ENCODE measurements at regions not wholly inside any gene's neighbourhood (a gene's known extent, or its start where the extent isn't known, plus 50 kb on each side); places are given as distances from the start of the nearest gene placed in this dataset.
"Not testable (repeated sequence)": the region's sequence is repeated elsewhere in the genome, so short reads cannot be mapped to it uniquely, and the experiment has no call there.

GRCh38 chr4:102397056-102397455, 51.8 kb upstream of the SLC39A8 start:
- DNase-seq (ENCODE audit: low read depth), result not testable (repeated sequence)

GRCh38 chr4:102399021-102399420, 53.7 kb upstream of the SLC39A8 start:
- no peak for DNase-seq (ENCODE audit: low read depth)

- DNase-seq (ENCODE audit: low read depth), result no peak
Observed at GRCh38 chr4:102400898-102401297, 55.6 kb upstream of the SLC39A8 start.

- DNase-seq (ENCODE audit: low read depth), result no peak
Observed at GRCh38 chr4:102402223-102402622, 56.9 kb upstream of the SLC39A8 start.

- DNase-seq (ENCODE audit: low read depth), result no peak
Observed at GRCh38 chr4:102403116-102403515, 57.8 kb upstream of the SLC39A8 start.

- DNase-seq (ENCODE audit: low read depth), result no peak
Observed at GRCh38 chr4:102404431-102404969, 59.2 kb upstream of the SLC39A8 start.

- no peak for DNase-seq (ENCODE audit: low read depth)
Observed at GRCh38 chr4:102405821-102406401, 60.6 kb upstream of the SLC39A8 start.

- not testable (repeated sequence) for DNase-seq (ENCODE audit: low read depth)
Observed at GRCh38 chr4:102410884-102411283, 65.6 kb upstream of the SLC39A8 start.

GRCh38 chr4:102411408-102411807, 66.1 kb upstream of the SLC39A8 start:
- no peak for DNase-seq (ENCODE audit: low read depth)

- no peak for DNase-seq (ENCODE audit: low read depth)
Observed at GRCh38 chr4:102416765-102417164, 71.5 kb upstream of the SLC39A8 start.

- DNase-seq (ENCODE audit: low read depth), result no peak
Observed at GRCh38 chr4:102420563-102421398, 75.5 kb upstream of the SLC39A8 start.

GRCh38 chr4:102422843-102423242, 77.6 kb upstream of the SLC39A8 start:
- no peak for DNase-seq (ENCODE audit: low read depth)

GRCh38 chr4:102423375-102423774, 77.8 kb upstream of the NFKB1 start:
- no peak for DNase-seq (ENCODE audit: low read depth)

- DNase-seq (ENCODE audit: low read depth), result no peak
Observed at GRCh38 chr4:102427371-102427998, 73.7 kb upstream of the NFKB1 start.

GRCh38 chr4:102428122-102428521, 73.0 kb upstream of the NFKB1 start:
- DNase-seq (ENCODE audit: low read depth), result no peak

- no peak for DNase-seq (ENCODE audit: low read depth)
Observed at GRCh38 chr4:102429553-102429952, 71.6 kb upstream of the NFKB1 start.

- DNase-seq (ENCODE audit: low read depth), result no peak
Observed at GRCh38 chr4:102430461-102430910, 70.7 kb upstream of the NFKB1 start.

GRCh38 chr4:102431608-102431961, 69.6 kb upstream of the NFKB1 start:
- no peak for DNase-seq (ENCODE audit: low read depth)

GRCh38 chr4:102437111-102437510, 64.0 kb upstream of the NFKB1 start:
- DNase-seq (ENCODE audit: low read depth), result no peak

- DNase-seq (ENCODE audit: low read depth), result no peak
Observed at GRCh38 chr4:102438396-102439235, 62.5 kb upstream of the NFKB1 start.

- peak; percentile 86 for DNase-seq (ENCODE audit: low read depth)
Observed at GRCh38 chr4:102439236-102439614, 61.9 kb upstream of the NFKB1 start.

GRCh38 chr4:102439812-102440211, 61.3 kb upstream of the NFKB1 start:
- peak; percentile 50 for DNase-seq (ENCODE audit: low read depth)
